ENCODE measurements at regions not wholly inside any gene's neighbourhood (a gene's known extent, or its start where the extent isn't known, plus 50 kb on each side); places are given as distances from the start of the nearest gene placed in this dataset.
"Not testable (repeated sequence)": the region's sequence is repeated elsewhere in the genome, so short reads cannot be mapped to it uniquely, and the experiment has no call there.

GRCh38 chr7:17020250-17020649, 138.5 kb upstream of the AGR3 start:
- DNase-seq = no peak

DNA sequence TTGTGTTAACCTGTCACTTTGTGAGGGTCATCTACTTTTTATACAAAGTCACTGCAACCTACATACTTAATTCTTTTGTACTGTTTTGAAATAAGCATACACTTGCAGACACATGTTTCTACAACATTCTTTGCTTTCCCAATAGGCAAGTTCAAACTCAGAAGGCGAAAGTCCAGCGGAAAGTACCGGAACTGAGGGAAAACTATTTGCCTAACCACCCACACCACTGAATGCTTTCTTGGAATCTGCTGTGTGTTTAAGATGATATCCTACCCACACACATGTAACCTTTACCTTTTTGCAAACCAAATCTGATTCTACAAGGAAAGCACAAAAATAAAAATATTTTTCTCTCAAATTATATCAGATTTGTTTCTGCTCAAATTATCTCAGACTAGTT, 139.4 kb upstream of the AGR3 start:
- DNase-seq = no peak

DNA sequence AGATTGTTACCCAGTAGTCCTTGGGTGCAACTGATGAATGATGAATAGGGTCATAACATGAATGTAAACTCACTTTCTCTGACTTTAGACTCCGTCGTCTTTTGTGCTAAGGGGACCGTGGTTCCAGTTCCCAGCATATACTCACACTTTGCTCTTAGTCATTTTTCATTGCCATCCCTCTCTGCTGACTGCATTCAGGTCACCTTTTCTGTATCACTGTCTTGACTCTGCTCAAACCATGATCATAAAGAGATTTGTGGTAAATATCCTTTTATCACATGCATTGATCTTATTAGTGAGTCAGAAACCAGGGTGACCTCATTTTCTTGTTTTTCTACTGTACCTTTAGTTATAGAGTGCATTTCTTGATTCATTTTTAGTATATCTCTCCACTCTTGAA, 141.1 kb upstream of the AGR3 start:
- no peak for DNase-seq

DNA sequence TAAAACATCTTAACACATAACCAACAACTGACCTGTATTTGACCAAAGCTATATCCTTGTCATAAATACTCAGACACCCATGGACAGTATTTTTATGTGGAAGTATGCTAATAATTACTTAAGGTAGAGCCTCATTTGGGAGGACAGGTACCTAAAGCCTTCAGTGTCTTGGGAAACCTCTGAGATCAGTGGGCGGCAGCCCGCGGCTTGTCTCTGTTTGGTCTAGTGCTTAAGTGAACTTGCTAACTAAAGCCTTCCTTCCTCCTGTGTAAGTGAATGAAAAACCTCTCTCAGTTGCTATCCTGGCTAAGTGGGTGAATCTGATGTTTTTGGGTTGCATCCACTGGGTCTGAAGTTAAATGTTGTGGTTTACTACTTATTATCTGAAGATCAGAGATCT, 144.5 kb upstream of the AGR3 start:
- DNase-seq = no peak

DNA sequence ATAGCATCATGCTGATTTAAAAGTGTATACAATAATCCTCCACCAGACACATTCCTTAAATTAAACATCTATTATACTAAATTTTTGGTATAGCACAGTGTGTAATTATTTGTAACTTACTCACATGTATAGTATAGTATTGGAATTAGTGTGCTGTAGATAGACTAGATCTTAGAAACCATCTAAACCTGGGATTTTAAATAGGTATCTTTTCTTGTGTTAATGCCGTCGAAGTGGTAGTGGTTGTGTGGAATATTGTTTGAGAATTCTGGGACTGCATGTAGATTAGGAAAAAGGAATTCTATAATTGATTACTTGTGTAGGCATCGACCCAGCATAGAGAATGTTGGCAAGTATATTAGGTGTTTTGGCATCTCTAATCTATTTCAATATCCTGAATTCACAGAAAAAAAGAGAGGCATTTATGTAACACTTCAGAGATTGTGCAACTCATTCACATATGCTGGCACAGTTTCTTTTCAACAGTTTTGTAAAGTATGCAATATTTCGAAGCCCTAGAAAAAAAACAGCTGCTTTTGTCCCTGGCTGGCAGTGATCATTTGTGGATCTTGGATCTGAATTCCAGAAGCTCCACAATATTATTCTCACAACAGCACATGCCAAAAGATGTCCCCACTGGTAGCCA, 145.5 kb upstream of the AGR3 start:
- no peak for DNase-seq

DNA sequence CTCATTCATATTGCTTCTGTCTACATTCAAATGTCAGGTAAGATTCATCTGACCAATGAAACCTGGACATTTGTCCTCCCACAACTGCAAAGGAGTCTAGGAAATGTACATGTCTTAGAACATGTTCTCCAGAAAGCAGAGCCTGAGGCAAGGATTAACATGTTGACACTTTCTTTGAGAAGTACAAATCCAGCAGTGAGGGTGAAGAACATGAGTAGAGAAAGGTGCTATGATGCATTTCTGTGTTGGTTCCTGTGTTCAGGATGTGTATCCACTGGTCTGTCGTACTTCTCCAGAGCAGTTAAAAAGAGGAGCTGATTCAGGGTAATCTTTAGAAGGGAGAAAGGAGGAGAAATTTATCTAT, 146.0 kb upstream of the AGR3 start:
- no peak for DNase-seq

GRCh38 chr7:17029150-17029549, 147.4 kb upstream of the AGR3 start:
- DNase-seq = no peak

- no peak for DNase-seq
Measured at GRCh38 chr7:17030559-17030958, 148.8 kb upstream of the AGR3 start.

DNA sequence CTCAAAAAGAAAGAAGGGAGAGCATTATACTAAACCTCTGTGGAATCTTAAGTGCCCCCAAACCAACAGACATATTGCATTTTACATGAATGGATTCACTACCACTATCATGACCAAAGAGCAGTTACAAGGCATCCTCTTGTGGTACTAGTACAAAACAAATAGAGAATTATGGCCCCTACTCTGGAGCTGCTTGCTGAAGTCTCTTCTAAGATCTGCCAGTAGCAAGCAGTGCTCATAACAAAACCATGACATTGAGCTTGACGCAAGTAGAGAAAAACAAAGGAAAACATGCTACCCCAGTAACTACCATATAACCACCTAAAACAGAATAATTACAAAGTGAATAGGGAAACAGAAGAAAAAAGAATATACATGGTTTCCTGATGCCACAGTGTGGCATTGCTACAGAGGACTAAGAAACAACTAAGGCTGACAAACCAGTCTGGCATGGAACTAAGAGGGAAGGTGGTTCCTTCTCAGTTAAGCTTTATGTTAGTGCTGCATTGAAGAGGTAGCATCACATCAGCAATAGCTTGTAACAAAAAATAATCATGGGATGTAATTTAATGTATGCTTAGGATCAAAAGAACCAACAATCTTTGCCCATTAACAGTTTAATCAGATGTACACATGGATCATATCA, 150.2 kb upstream of the AGR3 start:
- DNase-seq = no peak

DNA sequence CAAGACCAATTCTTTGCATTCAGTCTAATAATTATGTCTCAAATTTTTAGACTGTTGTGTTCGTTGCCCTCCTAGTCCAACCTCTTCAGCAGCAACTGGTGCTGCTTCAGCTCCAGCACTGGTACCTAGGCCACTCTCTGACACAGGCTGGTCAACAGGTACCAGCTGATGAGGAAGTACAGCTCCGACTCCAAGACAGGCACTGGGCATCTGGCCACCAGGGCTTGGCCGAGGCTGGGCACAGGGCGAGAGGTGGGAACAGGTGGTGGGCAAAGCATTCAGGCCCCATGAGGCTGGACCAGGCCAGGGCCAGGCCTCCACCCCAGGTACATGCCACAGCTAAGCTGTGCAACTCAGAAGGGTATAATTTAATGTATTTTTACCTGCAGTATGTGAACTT, 151.5 kb upstream of the AGR3 start:
- no peak for DNase-seq

DNA sequence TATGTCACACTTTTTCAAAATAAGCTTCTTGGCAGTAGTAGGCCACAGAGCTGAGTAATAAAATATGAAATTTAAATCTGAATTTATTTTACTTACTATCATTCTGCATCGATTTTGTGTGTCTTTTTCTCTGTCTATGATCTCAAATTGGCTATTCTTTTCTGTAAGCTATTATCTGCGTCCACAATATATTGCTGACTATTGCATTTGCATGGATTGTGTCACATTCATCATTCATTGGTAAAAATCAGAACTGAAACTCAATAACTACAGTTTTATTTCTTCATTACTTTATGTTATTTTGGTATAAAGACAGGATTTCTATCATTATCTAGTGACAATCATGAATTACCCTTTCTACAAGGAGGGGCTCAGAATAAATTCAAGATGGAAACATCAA, 154.8 kb upstream of the AGR3 start:
- no peak for DNase-seq

- DNase-seq = no peak
Measured at GRCh38 chr7:17037356-17037755, 155.6 kb upstream of the AGR3 start.

- no peak for DNase-seq
Measured at GRCh38 chr7:17038160-17038782, 156.5 kb upstream of the AGR3 start.

DNA sequence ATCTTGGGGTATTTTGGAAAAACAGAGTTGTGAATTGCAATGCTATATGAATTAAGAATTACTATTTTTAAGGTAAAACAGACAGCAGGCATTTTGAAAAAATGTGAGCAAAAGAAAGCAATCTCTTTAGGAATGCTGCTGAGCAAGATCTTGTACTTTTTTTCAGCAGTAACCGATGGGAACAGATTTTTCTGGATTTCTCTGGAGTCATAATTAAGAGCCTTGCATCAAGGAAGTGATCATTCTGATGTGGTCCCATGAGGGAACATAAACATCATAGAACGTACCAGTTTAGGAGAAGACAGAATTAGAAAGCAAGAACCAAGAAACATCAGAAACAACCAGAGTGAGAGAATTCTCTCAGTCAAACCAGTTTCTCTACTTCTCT, 157.0 kb upstream of the AGR3 start:
- DNase-seq = no peak

DNA sequence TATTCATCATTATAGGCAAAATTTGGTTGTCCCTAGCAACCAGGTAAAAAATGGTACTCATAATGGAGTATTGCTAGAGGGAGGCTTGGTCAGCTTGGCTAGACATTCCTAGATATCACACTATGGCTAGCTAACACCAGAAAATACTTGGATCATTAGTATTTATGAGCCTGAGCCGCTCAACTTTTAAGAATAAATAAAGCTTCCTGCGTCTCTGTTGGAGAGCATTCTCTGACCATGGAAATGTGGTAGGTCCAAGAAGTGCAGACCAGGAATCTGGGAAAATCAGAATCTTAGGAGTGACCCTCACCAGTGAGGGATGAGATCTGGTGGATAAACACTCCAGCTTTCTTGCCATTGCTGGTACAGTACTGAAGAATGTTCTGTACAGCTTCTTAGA, 157.6 kb upstream of the AGR3 start:
- no peak for DNase-seq

DNA sequence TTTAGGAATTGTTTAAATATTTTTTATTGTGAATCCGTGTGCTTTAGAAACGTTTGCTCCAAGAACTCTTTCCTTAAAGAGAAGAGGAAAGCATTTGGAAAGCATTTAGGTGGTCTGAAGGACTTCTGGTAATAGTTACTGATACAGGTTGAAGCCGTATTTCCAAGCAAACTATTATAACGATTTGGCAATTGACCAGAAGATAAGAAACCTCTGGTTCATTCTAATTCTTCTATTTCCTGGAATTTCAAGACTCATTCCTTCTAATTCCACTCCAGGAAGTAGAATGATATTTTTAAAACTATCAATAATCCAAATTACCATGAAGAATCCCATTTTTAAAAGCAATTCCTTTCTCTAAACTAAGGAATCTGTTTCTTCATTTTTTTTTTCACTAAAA, 158.9 kb upstream of the AGR3 start:
- DNase-seq = no peak

DNA sequence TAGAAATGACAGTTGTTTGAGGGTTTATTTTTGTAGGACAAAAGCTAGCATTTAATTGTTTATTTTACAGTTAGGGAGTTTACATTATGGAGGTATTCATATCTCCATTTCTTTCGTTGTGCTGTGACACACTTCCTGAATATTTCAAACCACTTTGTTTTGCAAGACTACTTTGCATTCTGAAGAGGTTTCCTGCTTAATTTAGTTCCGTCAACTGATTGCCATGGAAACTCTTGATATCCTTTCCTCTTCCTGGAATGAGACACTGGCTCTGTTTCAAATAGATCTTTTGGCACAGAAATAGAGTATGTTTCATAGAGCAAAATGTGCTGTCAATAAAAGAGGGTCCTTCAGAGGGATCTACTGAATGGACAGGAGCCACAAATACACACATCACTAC, 159.5 kb upstream of the AGR3 start:
- no peak for DNase-seq

DNA sequence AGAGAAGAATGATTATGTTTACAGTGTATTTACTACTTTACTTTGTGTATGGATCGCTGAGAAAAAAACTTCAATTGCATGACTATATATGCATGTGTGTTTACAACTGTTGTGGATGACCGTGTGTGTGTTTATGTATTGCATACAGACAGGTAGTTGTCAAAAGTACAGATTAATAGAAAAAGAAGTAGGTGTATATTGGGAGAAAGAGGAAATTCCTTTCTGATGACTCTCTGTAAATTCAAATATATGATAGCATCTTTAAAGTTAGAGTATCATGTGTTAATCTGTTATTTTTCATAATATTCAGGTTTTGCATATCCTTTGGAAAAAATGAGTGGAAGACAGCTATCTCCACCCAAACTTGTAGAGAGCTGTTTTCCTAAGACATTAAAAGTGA, 160.4 kb upstream of the AGR3 start:
- DNase-seq = no peak

DNA sequence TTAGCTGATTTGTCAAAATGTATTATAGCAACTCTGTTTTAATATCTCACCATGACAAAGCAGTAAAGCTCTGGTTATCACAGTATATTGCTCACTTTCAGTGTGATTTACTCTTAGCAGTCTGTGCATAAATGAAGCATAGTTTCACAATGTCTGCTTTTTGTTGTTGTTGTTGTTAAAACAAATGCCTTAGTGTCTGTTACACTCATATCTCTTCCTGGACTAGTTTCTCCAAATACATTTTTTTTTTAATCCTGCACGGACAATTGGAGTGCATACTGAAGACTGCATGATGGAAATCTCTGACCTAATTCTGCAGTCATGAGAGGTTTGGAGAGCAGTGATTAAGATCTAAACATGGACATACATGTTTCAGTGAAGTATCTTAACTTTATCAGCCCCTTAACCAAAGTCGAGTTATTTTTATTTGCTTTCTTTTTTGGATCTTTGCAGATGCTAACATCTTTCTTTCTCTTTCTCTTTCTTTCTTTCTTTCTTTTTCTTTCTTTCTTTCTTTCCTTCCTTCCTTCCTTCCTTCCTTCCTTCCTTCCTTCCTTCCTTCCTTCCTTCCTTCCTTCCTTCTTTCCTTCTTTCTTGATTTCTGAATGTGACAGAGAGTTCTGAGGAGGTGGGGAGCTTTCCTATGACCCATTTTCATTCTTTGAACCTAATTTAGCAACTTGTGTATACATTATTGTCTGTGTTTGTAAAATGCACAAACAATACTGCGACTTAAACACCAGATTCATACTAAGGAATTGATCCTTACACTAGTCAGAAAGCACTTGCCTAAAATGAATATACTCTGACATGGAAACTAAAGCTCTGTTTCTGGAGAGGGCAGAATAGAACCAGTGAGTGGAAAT, 161.5 kb upstream of the AGR3 start:
- no peak for DNase-seq

DNA sequence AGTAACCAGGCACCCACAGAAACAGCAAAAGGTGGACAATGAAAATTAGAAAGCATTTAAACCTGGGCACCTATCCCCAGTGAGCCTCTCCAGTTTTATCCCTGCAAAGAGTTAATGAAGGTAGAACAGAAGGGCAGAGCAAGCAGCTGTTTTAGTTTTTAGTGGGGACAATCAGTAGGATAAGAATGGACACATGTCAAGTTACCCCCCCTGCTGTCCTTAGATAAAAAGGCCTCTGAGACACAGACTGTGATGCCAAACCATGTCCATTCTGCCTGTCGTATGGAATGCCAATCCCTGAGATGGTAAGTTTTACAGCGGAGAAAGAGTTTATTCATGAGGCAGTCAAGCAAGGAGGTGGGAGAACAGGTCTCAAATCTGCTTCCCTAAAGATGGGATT, 162.6 kb upstream of the AGR3 start:
- DNase-seq = no peak

- no peak for DNase-seq
Measured at GRCh38 chr7:17044861-17045260, 163.1 kb upstream of the AGR3 start.

GRCh38 chr7:17046259-17046658, 164.5 kb upstream of the AGR3 start:
- DNase-seq = no peak

DNA sequence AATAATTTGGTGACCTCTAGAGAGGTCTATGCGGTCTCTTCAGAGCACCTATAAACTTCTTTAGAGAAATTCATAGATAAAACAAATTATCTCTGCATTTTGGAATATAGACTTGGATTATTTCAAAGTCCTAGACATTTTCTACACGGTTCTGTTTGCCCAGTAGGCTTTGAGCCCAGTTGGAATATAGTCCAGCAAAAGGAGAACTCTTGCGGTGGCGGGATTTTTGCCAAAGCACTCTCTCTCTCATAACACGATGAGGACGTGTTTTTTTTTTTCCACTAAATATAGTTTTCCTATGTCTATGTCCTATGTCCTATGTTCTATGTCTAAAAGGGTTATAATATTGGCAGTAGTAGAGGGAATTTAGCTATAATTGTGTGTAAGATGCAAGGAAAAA, 164.9 kb upstream of the AGR3 start:
- no peak for DNase-seq

- not testable (repeated sequence) for DNase-seq
Measured at GRCh38 chr7:17053164-17053563, 171.4 kb upstream of the AGR3 start.
